Calu3 (cell line): ENCODE measurements at regions not wholly inside any gene's neighbourhood (a gene's known extent, or its start where the extent isn't known, plus 50 kb on each side); places are given as distances from the start of the nearest gene placed in this dataset.

ENCODE experiments used
- BruUV-seq: library from RNA; stranded (reverse); fragments of 400-500 nt; replicated peaks from 2 replicates; lab custom pipeline; 2021; lab: Mats Ljungman, UMichigan
- CTCF ChIA-PET: fragments of 300-600 bp; sonication (Branson Sonifier 250); formaldehyde crosslinking; loops from one replicate; lab custom pipeline; 2022; ENCODE audit warnings: antibody characterized with exemption; lab: Charles Lee
- DNase-seq: peaks from one replicate; pipeline ENCODE4 v3.0.0; 2022
- H3K27ac Mint-ChIP-seq: one replicate; pipeline ENCODE4 v1.8.0; 2022; ENCODE audit warnings: mixed read lengths; ENCODE audit not compliant: unreplicated experiment
- H3K27me3 Mint-ChIP-seq: one replicate; pipeline ENCODE4 v1.8.0; 2022; ENCODE audit warnings: mixed read lengths; ENCODE audit not compliant: unreplicated experiment
- H3K36me3 Mint-ChIP-seq: one replicate; pipeline ENCODE4 v1.8.0; 2022; ENCODE audit warnings: mild to moderate bottlenecking, moderate library complexity, mixed read lengths; ENCODE audit not compliant: insufficient read depth, unreplicated experiment
- H3K4me1 Mint-ChIP-seq: one replicate; pipeline ENCODE4 v1.8.0; 2022; ENCODE audit warnings: mild to moderate bottlenecking, low read depth, mixed read lengths; ENCODE audit not compliant: unreplicated experiment
- H3K4me3 Mint-ChIP-seq: one replicate; pipeline ENCODE4 v1.8.0; 2022; ENCODE audit warnings: mild to moderate bottlenecking, low read depth, moderate library complexity, mixed read lengths; ENCODE audit not compliant: unreplicated experiment
- H3K9me3 Mint-ChIP-seq: one replicate; pipeline ENCODE4 v1.8.0; 2022; ENCODE audit warnings: low read depth, mixed read lengths; ENCODE audit not compliant: unreplicated experiment
- intact Hi-C: fragments of 100-400 bp; cut with micrococcal nuclease; formaldehyde crosslinking; loops from one replicate; pipeline ENCODE4 v1.10.0; 2022; ENCODE audit not compliant: unreplicated experiment
- TF ChIP-seq, protein P1 (sequence below): fragments of 200-600 bp; IDR thresholded peaks from one replicate; pipeline ENCODE4 v1.8.0; 2022; ENCODE audit warnings: antibody characterized with exemption; ENCODE audit not compliant: unreplicated experiment

DNA sequence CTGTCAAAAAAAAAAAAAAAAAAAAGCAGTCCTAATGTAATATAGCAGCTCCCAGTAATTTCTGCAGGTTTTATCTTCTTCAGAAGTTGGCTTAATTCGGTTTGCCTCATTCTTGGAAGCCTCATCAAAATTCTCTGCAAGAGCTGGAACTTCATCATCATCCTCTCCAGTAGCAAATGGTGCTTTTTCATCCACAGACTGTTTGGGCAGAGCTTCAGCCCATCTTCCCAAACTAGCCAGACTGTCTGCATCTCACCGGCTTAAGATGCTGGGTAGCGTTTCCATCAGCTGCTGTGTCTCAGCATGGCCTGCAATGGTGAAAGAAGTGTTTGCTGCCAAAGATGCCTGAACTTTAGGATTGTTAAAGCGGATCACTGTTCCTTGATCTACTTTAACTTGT lies 112.6 kb downstream of the AIPL1 start:
- no peaks in the 10 kb centered on the region for H3K9me3 Mint-ChIP-seq
- H3K4me3 Mint-ChIP-seq: no peak overlapping the region
- H3K4me1 Mint-ChIP-seq: no peaks in the 10 kb centered on the region
- DNase-seq: no peak
- H3K36me3 Mint-ChIP-seq: no peaks in the 10 kb centered on the region
- CTCF ChIA-PET: interaction anchor here (0.5 to 0.7 kb wide), 3 partner anchors 20 to 730 kb away, joined by 3 read pairs; no protein-coding TSS in a partner anchor
- TF ChIP-seq, protein P1, sequence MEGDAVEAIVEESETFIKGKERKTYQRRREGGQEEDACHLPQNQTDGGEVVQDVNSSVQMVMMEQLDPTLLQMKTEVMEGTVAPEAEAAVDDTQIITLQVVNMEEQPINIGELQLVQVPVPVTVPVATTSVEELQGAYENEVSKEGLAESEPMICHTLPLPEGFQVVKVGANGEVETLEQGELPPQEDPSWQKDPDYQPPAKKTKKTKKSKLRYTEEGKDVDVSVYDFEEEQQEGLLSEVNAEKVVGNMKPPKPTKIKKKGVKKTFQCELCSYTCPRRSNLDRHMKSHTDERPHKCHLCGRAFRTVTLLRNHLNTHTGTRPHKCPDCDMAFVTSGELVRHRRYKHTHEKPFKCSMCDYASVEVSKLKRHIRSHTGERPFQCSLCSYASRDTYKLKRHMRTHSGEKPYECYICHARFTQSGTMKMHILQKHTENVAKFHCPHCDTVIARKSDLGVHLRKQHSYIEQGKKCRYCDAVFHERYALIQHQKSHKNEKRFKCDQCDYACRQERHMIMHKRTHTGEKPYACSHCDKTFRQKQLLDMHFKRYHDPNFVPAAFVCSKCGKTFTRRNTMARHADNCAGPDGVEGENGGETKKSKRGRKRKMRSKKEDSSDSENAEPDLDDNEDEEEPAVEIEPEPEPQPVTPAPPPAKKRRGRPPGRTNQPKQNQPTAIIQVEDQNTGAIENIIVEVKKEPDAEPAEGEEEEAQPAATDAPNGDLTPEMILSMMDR: no peak
- peaks cover 87% of the 10 kb centered on the region for H3K27me3 Mint-ChIP-seq
- intact Hi-C loops: no loop called here
- BruUV-seq: no TSS peak
- H3K27ac Mint-ChIP-seq: no peak overlapping the region

DNA sequence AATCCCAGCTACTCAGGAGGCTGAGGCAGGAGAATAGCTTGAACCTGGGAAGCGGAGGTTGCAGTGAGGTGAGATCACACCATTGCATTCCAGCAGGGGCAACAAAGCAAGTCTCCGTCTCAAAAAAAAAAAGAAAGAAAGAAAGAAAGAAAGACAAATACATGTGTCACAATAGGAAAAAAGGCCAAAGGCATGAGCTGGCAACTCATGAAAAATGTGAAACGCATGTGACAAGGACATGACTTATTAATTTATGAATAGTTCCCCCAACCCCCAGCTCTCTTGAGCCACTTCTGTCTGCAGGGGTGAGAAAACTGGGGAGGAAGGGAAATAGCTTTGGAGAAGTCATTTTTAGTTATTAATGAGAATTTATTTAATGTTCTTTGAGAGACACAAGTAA lies 120.6 kb downstream of the AIPL1 start:
- no peak for DNase-seq
- Mint-ChIP-seq H3K4me3 (no peak overlapping the region), H3K9me3 (no peaks in the 10 kb centered on the region), H3K27me3 (peaks cover 81% of the 10 kb centered on the region), H3K27ac (no peak overlapping the region), H3K4me1 (no peaks in the 10 kb centered on the region), H3K36me3 (no peaks in the 10 kb centered on the region)
- CTCF ChIA-PET: interaction anchor here (0.6 kb wide), 1 partner anchor 29 kb away, joined by 3 read pairs; no protein-coding TSS in a partner anchor
- intact Hi-C loops: no loop called here
- no TSS peak for BruUV-seq
- TF ChIP-seq, protein P1: no peak

DNA sequence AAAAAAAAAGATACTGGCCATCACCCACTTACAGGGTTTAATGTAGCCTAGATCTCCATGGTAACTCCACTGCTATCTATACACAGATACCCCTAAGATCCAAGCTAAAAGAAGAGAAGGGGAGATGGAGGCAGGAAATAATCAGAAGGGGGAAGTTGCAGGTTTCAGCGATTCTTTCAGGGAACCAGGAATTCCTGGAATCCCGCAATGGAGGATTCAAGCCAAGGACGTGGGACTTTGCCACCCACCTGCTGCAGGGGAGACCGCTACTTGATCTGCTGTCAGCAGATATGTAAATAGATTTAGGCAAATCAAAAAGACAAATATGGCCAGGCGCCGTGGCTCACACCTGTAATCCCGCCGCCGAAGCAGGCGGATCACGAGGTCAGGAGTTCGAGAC lies 121.1 kb downstream of the AIPL1 start:
- TF ChIP-seq, protein P1: no peak
- CTCF ChIA-PET: interaction anchor here (0.6 kb wide), 1 partner anchor 29 kb away, joined by 3 read pairs; no protein-coding TSS in a partner anchor
- Mint-ChIP-seq H3K4me1 (no peaks in the 10 kb centered on the region), H3K9me3 (no peaks in the 10 kb centered on the region), H3K27ac (no peak overlapping the region), H3K36me3 (no peaks in the 10 kb centered on the region), H3K4me3 (no peak overlapping the region), H3K27me3 (peaks cover 86% of the 10 kb centered on the region)
- intact Hi-C loops: no loop called here
- no TSS peak for BruUV-seq
- DNase-seq: no peak

DNA sequence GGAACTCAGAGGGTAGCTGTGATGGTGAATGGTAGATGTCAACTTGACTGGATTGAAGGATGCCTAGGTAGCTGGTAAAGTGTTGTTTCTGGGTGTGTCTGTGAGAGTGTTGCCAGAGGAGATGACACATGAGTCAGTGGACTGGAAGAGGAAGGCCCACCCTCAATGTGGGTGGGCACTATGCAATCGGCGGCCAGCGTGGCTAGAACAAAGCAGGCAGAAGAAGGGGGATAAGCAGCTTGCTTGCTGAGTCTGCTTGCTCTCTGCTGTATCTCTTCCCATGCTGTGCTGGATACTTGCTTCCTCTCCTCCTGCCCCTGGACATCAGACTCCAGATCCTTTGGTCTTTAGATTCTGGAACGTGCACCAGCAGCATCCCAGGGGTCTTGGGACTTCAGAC lies 128.1 kb downstream of the AIPL1 start:
- Mint-ChIP-seq H3K4me1 (no peaks in the 10 kb centered on the region), H3K9me3 (no peaks in the 10 kb centered on the region), H3K27me3 (peaks cover 88% of the 10 kb centered on the region), H3K4me3 (no peak overlapping the region), H3K36me3 (no peaks in the 10 kb centered on the region), H3K27ac (no peak overlapping the region)
- TF ChIP-seq, protein P1: no peak
- CTCF ChIA-PET: no interaction called here
- no peak for DNase-seq
- intact Hi-C loops: no loop called here
- BruUV-seq: no TSS peak
